Stimulated activated CD4-positive, alpha-beta T cell treated with anti-CD3 and anti-CD28 coated beads, Interleukin-1b, Interleukin-23, amount 100 ng/mL, for 1 hour (primary cell): ENCODE measurements at regions not wholly inside any gene's neighbourhood (a gene's known extent, or its start where the extent isn't known, plus 50 kb on each side); places are given as distances from the start of the nearest gene placed in this dataset.

Source experiments
- DNase-seq, 2 donors: peaks; one replicate each; pipeline ENCODE4 v3.0.0-alpha.2; 2020; ENCODE audit warnings: low read depth in 2 of 2

- no peak for DNase-seq
Observed at GRCh38 chr1:234536741-234537140, 57.8 kb upstream of the TARBP1 start.

- DNase-seq: no peak
Observed at GRCh38 chr1:234535763-234536515, 57.0 kb upstream of the TARBP1 start.

GRCh38 chr1:234535218-234535617, 56.2 kb upstream of the TARBP1 start:
- DNase-seq: no peak

GRCh38 chr1:234533975-234534876, 55.2 kb upstream of the TARBP1 start:
- DNase-seq: no peak

- DNase-seq: no peak
Observed at GRCh38 chr1:234533034-234533891, 54.3 kb upstream of the TARBP1 start.

- no peak for DNase-seq
Observed at GRCh38 chr1:234532503-234532922, 53.5 kb upstream of the TARBP1 start.

- DNase-seq: no peak
Observed at GRCh38 chr1:234531151-234531635, 52.2 kb upstream of the TARBP1 start.

GRCh38 chr1:234530672-234531071, 51.7 kb upstream of the TARBP1 start:
- no peak for DNase-seq

- no peak for DNase-seq
Observed at GRCh38 chr1:234529950-234530237, 50.9 kb upstream of the TARBP1 start.

- no peak for DNase-seq
Observed at GRCh38 chr1:234529095-234529949, 50.3 kb upstream of the TARBP1 start.
